PC-3 (cell line): ENCODE measurements at regions not wholly inside any gene's neighbourhood (a gene's known extent, or its start where the extent isn't known, plus 50 kb on each side); places are given as distances from the start of the nearest gene placed in this dataset.

Experiments used
- EZH2phosphoT487 ChIP-seq: fragments of 300-600 bp; sonication (generic); IDR thresholded peaks from 2 replicates; pipeline ENCODE4 v1.6.1; 2018; ENCODE audit warnings: mild to moderate bottlenecking, antibody characterized with exemption, low read length, borderline replicate concordance
- TF ChIP-seq, protein P1 (sequence below): fragments of 300-600 bp; sonication (generic); conservative IDR thresholded peaks from 2 replicates; pipeline ENCODE4 v1.5.1; 2017; ENCODE audit warnings: antibody characterized with exemption, low read depth, mild to moderate bottlenecking, low read length

DNA sequence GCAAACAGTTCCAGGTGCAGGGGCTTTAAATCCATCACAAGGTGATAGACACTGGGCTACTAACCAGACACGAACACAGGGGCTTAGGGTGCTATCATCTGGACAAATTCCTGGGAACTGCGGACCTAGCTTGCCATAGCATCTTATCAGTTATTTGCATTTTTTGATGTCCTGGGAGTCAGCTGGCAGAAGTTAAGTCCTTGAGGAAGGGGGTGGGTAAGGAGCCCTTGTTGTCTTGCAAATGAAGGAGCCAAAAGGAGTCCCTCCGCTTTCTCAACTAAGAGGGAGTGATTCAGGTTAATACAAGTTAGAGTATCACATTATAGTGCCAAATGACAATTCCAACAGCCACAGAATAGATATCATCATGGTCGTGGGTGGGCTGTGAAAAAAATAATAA lies 108.9 kb downstream of the NPAP1 start:
- TF ChIP-seq, protein P1, sequence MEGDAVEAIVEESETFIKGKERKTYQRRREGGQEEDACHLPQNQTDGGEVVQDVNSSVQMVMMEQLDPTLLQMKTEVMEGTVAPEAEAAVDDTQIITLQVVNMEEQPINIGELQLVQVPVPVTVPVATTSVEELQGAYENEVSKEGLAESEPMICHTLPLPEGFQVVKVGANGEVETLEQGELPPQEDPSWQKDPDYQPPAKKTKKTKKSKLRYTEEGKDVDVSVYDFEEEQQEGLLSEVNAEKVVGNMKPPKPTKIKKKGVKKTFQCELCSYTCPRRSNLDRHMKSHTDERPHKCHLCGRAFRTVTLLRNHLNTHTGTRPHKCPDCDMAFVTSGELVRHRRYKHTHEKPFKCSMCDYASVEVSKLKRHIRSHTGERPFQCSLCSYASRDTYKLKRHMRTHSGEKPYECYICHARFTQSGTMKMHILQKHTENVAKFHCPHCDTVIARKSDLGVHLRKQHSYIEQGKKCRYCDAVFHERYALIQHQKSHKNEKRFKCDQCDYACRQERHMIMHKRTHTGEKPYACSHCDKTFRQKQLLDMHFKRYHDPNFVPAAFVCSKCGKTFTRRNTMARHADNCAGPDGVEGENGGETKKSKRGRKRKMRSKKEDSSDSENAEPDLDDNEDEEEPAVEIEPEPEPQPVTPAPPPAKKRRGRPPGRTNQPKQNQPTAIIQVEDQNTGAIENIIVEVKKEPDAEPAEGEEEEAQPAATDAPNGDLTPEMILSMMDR = no peak
- no peak for TF ChIP-seq EZH2phosphoT487
